Peyer's patch (tissue), 4 donors: ENCODE measurements at regions not wholly inside any gene's neighbourhood (a gene's known extent, or its start where the extent isn't known, plus 50 kb on each side); places are given as distances from the start of the nearest gene placed in this dataset.

Experiments
- DNase-seq, 3 donors: peaks; one replicate each; pipeline ENCODE4 v3.0.0-alpha.2; 2017 to 2019
- H3K27ac ChIP-seq, 4 donors: fragments of 200-600 bp; sonication (generic); one replicate each; pipeline ENCODE4 v1.5.1; 2016 to 2019
- H3K27me3 ChIP-seq, 2 donors: fragments of 200-600 bp; sonication (generic); one replicate each; pipeline ENCODE4 v1.5.1; 2019
- H3K36me3 ChIP-seq, 3 donors: fragments of 200-600 bp; sonication (generic); one replicate each; pipeline ENCODE4 v1.5.1; 2016 to 2019
- H3K4me1 ChIP-seq, 4 donors: fragments of 200-600 bp; sonication (generic); one replicate each; pipeline ENCODE4 v1.5.1; 2016 to 2019
- H3K4me3 ChIP-seq, 4 donors: fragments of 200-600 bp; sonication (generic); 1 replicate in 3 of 4; 2 replicates in 1 of 4; pipeline ENCODE4 v1.5.1; 2016 to 2019; ENCODE audit warnings: mild to moderate bottlenecking in 1 of 4
- H3K9me3 ChIP-seq, 4 donors: fragments of 200-600 bp; sonication (generic); one replicate each; pipeline ENCODE4 v1.5.1; 2016 to 2019; ENCODE audit warnings: mild to moderate bottlenecking in 1 of 4
- POLR2A ChIP-seq, 2 donors: fragments of 450-650 bp; IDR thresholded peaks; one replicate each; pipeline ENCODE4 v1.5.1; 2017; ENCODE audit warnings: antibody characterized with exemption in 2 of 2, mild to moderate bottlenecking in 2 of 2, moderate library complexity in 2 of 2
- TF ChIP-seq, protein P1 (sequence below), 6 experiments: fragments of 450-650 bp in 4 of 6; fragments of 200-600 bp in 2 of 6; sonication (generic) in 1 of 6; IDR thresholded peaks; one replicate each; pipeline ENCODE4 v1.5.1; 2017 to 2019; ENCODE audit warnings: antibody characterized with exemption in 6 of 6, mild to moderate bottlenecking in 3 of 6, moderate library complexity in 1 of 6

DNA sequence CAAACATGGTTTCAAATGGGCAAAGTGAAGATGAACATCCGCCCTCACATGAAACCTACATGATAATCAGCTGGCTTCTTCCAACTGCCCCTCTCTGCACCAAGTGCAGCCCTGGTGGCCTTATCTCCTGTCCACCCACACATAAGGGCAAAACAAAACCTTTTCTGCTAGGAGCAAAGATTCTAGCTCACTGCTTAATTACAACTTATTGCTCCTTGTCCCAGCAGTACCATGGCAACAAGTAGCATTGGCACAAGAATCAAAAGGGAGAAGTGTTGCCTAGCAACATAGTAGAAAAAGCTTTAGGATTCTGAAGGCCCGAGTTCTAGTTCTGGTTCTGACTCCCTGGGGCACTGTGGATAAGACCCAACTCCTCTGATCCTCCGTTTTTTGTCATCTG is 68.7 kb upstream of the BMAL1 start:
- Histone ChIP-seq H3K4me3 (no peak overlapping the region), H3K27me3 (no peaks in the 10 kb centered on the region), H3K4me1 (peaks cover 0 to 9% (median 0%) of the 10 kb centered on the region in 4 donors), H3K27ac (no peak overlapping the region), H3K36me3 (no peaks in the 10 kb centered on the region), H3K9me3 (no peaks in the 10 kb centered on the region)
- DNase-seq, result no peak
- TF ChIP-seq, protein P1, sequence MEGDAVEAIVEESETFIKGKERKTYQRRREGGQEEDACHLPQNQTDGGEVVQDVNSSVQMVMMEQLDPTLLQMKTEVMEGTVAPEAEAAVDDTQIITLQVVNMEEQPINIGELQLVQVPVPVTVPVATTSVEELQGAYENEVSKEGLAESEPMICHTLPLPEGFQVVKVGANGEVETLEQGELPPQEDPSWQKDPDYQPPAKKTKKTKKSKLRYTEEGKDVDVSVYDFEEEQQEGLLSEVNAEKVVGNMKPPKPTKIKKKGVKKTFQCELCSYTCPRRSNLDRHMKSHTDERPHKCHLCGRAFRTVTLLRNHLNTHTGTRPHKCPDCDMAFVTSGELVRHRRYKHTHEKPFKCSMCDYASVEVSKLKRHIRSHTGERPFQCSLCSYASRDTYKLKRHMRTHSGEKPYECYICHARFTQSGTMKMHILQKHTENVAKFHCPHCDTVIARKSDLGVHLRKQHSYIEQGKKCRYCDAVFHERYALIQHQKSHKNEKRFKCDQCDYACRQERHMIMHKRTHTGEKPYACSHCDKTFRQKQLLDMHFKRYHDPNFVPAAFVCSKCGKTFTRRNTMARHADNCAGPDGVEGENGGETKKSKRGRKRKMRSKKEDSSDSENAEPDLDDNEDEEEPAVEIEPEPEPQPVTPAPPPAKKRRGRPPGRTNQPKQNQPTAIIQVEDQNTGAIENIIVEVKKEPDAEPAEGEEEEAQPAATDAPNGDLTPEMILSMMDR (IDR thresholded peaks at IDR 0.05), result no peak
- TF ChIP-seq POLR2A (IDR thresholded peaks at IDR 0.05), result no peak

DNA sequence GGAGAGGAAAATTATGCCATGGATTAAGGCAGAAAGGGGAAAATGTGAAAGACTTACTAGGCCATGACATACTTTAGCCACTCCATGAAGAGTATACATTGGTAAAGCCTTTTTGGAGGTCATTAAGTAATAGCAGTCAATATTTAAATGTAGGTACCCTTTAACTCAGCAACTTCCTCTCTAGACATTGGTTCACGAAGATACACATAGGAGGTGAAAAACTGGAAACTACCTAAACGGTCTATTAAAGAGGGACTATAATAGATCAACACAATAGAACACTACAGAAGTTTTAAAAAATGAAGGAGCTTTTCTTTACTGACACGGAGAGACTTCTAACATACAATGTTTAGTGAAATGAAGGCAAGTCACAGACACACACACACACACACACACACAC is 68.2 kb upstream of the BMAL1 start:
- TF ChIP-seq, protein P1 (IDR thresholded peaks at IDR 0.05), result no peak
- no peak for TF ChIP-seq POLR2A (IDR thresholded peaks at IDR 0.05)
- no peaks in the 10 kb centered on the region for H3K9me3 ChIP-seq
- H3K4me1 ChIP-seq, result peaks cover 0 to 9% (median 0%) of the 10 kb centered on the region in 4 donors
- H3K36me3 ChIP-seq, result no peaks in the 10 kb centered on the region
- H3K4me3 ChIP-seq, result no peak overlapping the region
- DNase-seq, result no peak
- H3K27ac ChIP-seq, result no peak overlapping the region
- no peaks in the 10 kb centered on the region for H3K27me3 ChIP-seq

DNA sequence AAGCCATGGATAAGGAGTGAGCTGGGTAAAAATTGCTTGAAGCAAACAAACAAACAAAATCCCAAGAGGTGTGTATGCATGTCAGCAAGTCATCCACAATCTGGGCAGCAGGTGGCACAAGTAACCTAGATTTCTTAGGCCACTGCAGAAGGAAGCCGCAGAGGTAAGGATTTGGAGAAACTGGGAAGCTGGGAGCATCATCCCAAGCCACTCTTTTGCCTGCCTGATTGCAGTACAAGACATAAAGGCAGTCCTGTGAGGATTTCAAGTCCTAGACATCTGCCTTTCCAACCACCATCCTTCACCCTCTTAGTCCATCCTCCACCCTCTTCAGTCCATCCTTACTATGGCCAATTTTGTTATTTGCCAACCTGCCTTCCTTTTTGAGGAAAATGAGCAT is 67.2 kb upstream of the BMAL1 start:
- H3K36me3 ChIP-seq, result no peaks in the 10 kb centered on the region
- no peaks in the 10 kb centered on the region for H3K27me3 ChIP-seq
- peak in 2 of 3 donors; percentile 66 to 82 for DNase-seq
- H3K27ac ChIP-seq, result no peak overlapping the region
- no peaks in the 10 kb centered on the region for H3K9me3 ChIP-seq
- peaks cover 0 to 9% (median 0%) of the 10 kb centered on the region in 4 donors for H3K4me1 ChIP-seq
- TF ChIP-seq, protein P1 (IDR thresholded peaks at IDR 0.05), result peak in 4 of 6 experiments; percentile 36 to 85 (median 82)
- TF ChIP-seq POLR2A (IDR thresholded peaks at IDR 0.05), result no peak
- H3K4me3 ChIP-seq, result no peak overlapping the region

DNA sequence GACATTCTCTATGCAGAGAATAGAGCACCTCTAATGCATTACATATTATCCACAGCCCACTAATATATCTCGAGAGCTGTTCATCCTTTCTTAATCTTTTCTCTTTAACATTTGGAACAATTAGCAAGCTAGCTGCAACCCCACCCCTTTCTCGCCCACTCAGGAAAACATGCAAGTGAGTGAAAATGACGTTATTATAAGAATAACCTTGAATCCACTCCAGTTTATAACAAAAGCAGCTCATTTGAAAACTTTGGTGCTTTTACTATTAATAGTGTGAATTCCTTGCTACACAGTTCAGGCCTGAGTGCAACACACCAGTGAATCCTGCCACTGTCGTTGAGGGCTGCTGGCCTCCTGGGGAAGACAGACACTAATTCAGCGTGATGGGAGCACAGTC is 63.3 kb upstream of the BMAL1 start:
- Histone ChIP-seq H3K27ac (no peak overlapping the region), H3K27me3 (no peaks in the 10 kb centered on the region), H3K4me3 (no peak overlapping the region), H3K36me3 (no peaks in the 10 kb centered on the region), H3K4me1 (no peaks in the 10 kb centered on the region), H3K9me3 (no peaks in the 10 kb centered on the region)
- no peak for DNase-seq
- no peak for TF ChIP-seq POLR2A (IDR thresholded peaks at IDR 0.05)
- TF ChIP-seq, protein P1 (IDR thresholded peaks at IDR 0.05), result no peak

DNA sequence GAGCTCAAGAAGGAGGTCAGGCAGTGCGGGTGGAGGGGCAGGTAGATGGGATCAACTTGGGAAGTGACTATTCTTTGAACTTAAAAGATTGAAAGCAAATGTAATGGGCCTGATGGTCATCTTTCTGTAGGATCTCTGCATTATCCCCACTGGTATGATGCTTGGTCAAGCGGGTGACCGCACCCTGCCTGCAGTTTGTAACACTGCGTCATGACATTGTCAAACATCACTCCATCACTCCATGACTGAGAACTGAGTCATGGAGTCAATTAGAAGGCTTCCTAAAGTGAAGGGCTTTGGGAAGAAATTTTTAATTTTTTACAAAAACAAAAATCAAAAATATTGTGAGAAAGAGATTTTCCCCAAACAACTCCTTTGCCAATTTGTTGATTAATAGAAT is 62.4 kb upstream of the BMAL1 start:
- no peak overlapping the region for H3K4me3 ChIP-seq
- DNase-seq, result no peak
- TF ChIP-seq POLR2A (IDR thresholded peaks at IDR 0.05), result no peak
- TF ChIP-seq, protein P1 (IDR thresholded peaks at IDR 0.05), result no peak

More for the DNA sequence above, 62.4 kb upstream of the BMAL1 start:
- H3K27me3 ChIP-seq, result no peaks in the 10 kb centered on the region
- no peaks in the 10 kb centered on the region for H3K36me3 ChIP-seq
- H3K9me3 ChIP-seq, result no peaks in the 10 kb centered on the region
- no peaks in the 10 kb centered on the region for H3K4me1 ChIP-seq
- H3K27ac ChIP-seq, result no peak overlapping the region
